ENCODE measurements at regions not wholly inside any gene's neighbourhood (a gene's known extent, or its start where the extent isn't known, plus 50 kb on each side); places are given as distances from the start of the nearest gene placed in this dataset.
A peak's percentile ranks its signal among the peaks of the same experiment; 100 is the strongest.
"Not testable (repeated sequence)": the region's sequence is repeated elsewhere in the genome, so short reads cannot be mapped to it uniquely, and the experiment has no call there.

DNA sequence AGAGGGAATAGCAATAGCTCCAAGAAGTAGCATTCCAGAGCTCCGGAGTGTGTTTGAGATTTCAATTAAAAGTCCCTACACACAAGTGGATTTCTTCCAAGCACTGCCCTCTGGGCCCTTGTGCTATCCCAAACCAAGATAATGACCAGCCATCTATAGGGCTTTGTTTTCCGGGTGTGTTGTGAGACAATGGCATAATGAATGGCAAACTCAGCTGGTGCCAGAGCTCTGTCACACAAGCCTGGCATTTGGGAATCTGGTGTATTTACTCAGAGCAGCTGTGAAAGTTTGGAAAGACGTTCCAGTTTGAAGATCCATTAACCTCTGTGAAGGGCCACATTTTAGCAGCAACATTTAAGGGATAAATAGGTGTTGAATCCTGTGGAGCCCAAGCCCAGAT is 61.2 kb upstream of the TMTC2 start:
- no peaks in the 10 kb centered on the region for H3K9me3 ChIP-seq (ENCODE audit: low read length)
- H3K27me3 ChIP-seq (ENCODE audit: insufficient read depth, low read depth, low read length): no peaks in the 10 kb centered on the region
- no peaks in the 10 kb centered on the region for H3F3A ChIP-seq (ENCODE audit: insufficient read depth, low read length, poor library complexity, severe bottlenecking)
- no peaks in the 10 kb centered on the region for H3K79me2 ChIP-seq (replicated peaks; ENCODE audit: insufficient read depth, low read length)
- TF ChIP-seq, protein P1, sequence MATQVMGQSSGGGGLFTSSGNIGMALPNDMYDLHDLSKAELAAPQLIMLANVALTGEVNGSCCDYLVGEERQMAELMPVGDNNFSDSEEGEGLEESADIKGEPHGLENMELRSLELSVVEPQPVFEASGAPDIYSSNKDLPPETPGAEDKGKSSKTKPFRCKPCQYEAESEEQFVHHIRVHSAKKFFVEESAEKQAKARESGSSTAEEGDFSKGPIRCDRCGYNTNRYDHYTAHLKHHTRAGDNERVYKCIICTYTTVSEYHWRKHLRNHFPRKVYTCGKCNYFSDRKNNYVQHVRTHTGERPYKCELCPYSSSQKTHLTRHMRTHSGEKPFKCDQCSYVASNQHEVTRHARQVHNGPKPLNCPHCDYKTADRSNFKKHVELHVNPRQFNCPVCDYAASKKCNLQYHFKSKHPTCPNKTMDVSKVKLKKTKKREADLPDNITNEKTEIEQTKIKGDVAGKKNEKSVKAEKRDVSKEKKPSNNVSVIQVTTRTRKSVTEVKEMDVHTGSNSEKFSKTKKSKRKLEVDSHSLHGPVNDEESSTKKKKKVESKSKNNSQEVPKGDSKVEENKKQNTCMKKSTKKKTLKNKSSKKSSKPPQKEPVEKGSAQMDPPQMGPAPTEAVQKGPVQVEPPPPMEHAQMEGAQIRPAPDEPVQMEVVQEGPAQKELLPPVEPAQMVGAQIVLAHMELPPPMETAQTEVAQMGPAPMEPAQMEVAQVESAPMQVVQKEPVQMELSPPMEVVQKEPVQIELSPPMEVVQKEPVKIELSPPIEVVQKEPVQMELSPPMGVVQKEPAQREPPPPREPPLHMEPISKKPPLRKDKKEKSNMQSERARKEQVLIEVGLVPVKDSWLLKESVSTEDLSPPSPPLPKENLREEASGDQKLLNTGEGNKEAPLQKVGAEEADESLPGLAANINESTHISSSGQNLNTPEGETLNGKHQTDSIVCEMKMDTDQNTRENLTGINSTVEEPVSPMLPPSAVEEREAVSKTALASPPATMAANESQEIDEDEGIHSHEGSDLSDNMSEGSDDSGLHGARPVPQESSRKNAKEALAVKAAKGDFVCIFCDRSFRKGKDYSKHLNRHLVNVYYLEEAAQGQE (IDR thresholded peaks at IDR 0.05; ENCODE audit: borderline replicate concordance): no peak
- TF ChIP-seq RAD21 (conservative IDR thresholded peaks at IDR 0.05) (no peak), TAF1 (IDR thresholded peaks at IDR 0.05; ENCODE audit: low read depth) (no peak), MXI1 (conservative IDR thresholded peaks at IDR 0.05; ENCODE audit: poor library complexity, severe bottlenecking) (no peak), SMC3 (conservative IDR thresholded peaks at IDR 0.05; ENCODE audit: poor library complexity) (no peak), EP300 (conservative IDR thresholded peaks at IDR 0.05; ENCODE audit: poor library complexity, severe bottlenecking) (no peak), POLR2AphosphoS5 (IDR thresholded peaks at IDR 0.05) (no peak), EZH2 (IDR thresholded peaks at IDR 0.05; ENCODE audit: borderline replicate concordance, insufficient read depth, low read length, poor library complexity, severe bottlenecking) (no peak)
- TF ChIP-seq, protein P2, sequence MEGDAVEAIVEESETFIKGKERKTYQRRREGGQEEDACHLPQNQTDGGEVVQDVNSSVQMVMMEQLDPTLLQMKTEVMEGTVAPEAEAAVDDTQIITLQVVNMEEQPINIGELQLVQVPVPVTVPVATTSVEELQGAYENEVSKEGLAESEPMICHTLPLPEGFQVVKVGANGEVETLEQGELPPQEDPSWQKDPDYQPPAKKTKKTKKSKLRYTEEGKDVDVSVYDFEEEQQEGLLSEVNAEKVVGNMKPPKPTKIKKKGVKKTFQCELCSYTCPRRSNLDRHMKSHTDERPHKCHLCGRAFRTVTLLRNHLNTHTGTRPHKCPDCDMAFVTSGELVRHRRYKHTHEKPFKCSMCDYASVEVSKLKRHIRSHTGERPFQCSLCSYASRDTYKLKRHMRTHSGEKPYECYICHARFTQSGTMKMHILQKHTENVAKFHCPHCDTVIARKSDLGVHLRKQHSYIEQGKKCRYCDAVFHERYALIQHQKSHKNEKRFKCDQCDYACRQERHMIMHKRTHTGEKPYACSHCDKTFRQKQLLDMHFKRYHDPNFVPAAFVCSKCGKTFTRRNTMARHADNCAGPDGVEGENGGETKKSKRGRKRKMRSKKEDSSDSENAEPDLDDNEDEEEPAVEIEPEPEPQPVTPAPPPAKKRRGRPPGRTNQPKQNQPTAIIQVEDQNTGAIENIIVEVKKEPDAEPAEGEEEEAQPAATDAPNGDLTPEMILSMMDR (IDR thresholded peaks at IDR 0.05; ENCODE audit: poor library complexity, severe bottlenecking): no peak
- H4K20me1 ChIP-seq (ENCODE audit: insufficient read depth): no peaks in the 10 kb centered on the region
- H3K27ac ChIP-seq (ENCODE audit: low read length): no peak overlapping the region
- H3K36me3 ChIP-seq (ENCODE audit: insufficient read depth, low read length): no peaks in the 10 kb centered on the region
- no peak overlapping the region for H3K4me2 ChIP-seq (ENCODE audit: low read length)
- no peaks in the 10 kb centered on the region for H3K9me2 ChIP-seq (ENCODE audit: insufficient read depth, low read length)
- H3K4me3 ChIP-seq (ENCODE audit: low read length): no peak overlapping the region
- H3K9ac ChIP-seq (ENCODE audit: low read length): no peak overlapping the region
- H2AFZ ChIP-seq (ENCODE audit: low read depth, low read length): no peak overlapping the region

DNA sequence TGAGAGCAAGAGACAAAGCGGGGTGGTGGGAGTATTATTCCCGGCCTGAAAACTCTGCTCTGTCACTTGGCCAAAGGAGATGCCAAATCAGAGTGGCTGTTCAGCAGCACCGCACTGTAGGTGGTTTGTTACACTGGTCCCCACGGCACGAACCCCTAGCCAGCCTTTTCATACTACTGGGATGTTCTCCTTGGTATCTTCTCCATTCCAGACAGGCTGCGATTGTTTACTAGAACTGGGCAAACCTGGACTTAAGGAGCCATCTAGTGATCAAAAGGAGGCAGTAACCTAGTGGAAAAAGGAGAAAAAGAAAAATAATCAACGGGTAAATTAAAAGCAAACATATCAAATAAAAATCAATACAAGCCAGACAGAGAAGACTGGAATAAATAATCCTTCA is 58.9 kb upstream of the TMTC2 start:
- H3K36me3 ChIP-seq (ENCODE audit: insufficient read depth, low read length): no peaks in the 10 kb centered on the region
- H3K27ac ChIP-seq (ENCODE audit: low read length): no peak overlapping the region
- no peaks in the 10 kb centered on the region for H3K9me3 ChIP-seq (ENCODE audit: low read length)
- H3K4me3 ChIP-seq (ENCODE audit: low read length): no peak overlapping the region
- no peak overlapping the region for H3K4me2 ChIP-seq (ENCODE audit: low read length)
- H2AFZ ChIP-seq (ENCODE audit: low read depth, low read length): no peak overlapping the region
- no peak overlapping the region for H3K9ac ChIP-seq (ENCODE audit: low read length)
- TF ChIP-seq, protein P2 (IDR thresholded peaks at IDR 0.05; ENCODE audit: poor library complexity, severe bottlenecking): peak; percentile 49
- TF ChIP-seq EZH2 (IDR thresholded peaks at IDR 0.05; ENCODE audit: borderline replicate concordance, insufficient read depth, low read length, poor library complexity, severe bottlenecking) (no peak), RAD21 (conservative IDR thresholded peaks at IDR 0.05) (peak; percentile 60), SMC3 (conservative IDR thresholded peaks at IDR 0.05; ENCODE audit: poor library complexity) (peak; percentile 47)
- H3K27me3 ChIP-seq (ENCODE audit: insufficient read depth, low read depth, low read length): no peaks in the 10 kb centered on the region
- H3K79me2 ChIP-seq (replicated peaks; ENCODE audit: insufficient read depth, low read length): no peaks in the 10 kb centered on the region
- H4K20me1 ChIP-seq (ENCODE audit: insufficient read depth): no peaks in the 10 kb centered on the region
- no peaks in the 10 kb centered on the region for H3K9me2 ChIP-seq (ENCODE audit: insufficient read depth, low read length)
- no peaks in the 10 kb centered on the region for H3F3A ChIP-seq (ENCODE audit: insufficient read depth, low read length, poor library complexity, severe bottlenecking)

DNA sequence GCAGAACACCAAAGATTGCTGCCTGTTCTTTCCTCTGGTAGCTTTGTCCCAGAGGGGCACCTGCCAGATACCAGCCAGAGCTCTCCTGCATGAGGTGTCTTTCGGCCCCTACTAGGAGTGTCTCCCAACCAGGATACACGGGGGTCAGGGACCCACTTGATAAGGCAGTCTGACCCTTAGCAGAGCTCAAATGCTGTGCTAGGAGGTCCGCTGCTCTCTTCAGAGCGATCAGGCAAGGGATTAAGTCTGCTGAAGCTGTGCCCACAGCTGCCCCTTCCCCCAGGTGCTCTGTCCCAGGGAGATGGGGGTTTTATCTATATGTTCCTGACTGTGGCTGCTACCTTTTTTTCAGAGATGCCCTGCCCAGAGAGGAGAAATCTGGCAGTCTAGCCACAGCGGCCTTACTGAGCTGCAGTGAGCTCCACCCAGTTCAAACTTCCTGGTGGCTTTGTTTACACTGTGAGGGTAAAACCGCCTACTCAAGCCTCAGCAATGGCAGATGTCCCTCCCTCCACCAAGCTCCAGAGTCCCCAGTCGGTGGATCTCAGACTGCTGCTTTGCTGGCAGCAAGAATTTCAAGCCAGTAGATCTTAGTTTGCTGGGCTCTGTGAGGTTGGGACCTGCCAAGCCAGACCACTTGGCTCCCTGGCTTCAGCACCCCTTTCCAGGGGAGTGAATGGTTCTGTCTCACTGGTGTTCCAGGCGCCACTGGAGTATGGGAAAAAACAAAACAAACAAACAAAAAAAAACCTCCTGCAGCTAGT is 52.0 kb upstream of the TMTC2 start:
- not testable (repeated sequence) for H3K79me2 ChIP-seq (replicated peaks; ENCODE audit: insufficient read depth, low read length); H3K9ac ChIP-seq (ENCODE audit: low read length); H3K4me3 ChIP-seq (ENCODE audit: low read length); H3K9me3 ChIP-seq (ENCODE audit: low read length); H3F3A ChIP-seq (ENCODE audit: insufficient read depth, low read length, poor library complexity, severe bottlenecking); H3K27ac ChIP-seq (ENCODE audit: low read length); H3K36me3 ChIP-seq (ENCODE audit: insufficient read depth, low read length); H4K20me1 ChIP-seq (ENCODE audit: insufficient read depth); H2AFZ ChIP-seq (ENCODE audit: low read depth, low read length); H3K27me3 ChIP-seq (ENCODE audit: insufficient read depth, low read depth, low read length); H3K4me2 ChIP-seq (ENCODE audit: low read length); H3K9me2 ChIP-seq (ENCODE audit: insufficient read depth, low read length)

Measured in neural cell (in vitro differentiated cells).